HG03064 (cell line): ENCODE measurements at regions not wholly inside any gene's neighbourhood (a gene's known extent, or its start where the extent isn't known, plus 50 kb on each side); places are given as distances from the start of the nearest gene placed in this dataset.
"Not testable (repeated sequence)": the region's sequence is repeated elsewhere in the genome, so short reads cannot be mapped to it uniquely, and the experiment has no call there.

Experiments used
- ATAC-seq: cut with Tn5 transposase; IDR thresholded peaks from one replicate; pipeline ENCODE4 v1.9.1; 2021; ENCODE audit warnings: low read depth; ENCODE audit not compliant: unreplicated experiment

DNA sequence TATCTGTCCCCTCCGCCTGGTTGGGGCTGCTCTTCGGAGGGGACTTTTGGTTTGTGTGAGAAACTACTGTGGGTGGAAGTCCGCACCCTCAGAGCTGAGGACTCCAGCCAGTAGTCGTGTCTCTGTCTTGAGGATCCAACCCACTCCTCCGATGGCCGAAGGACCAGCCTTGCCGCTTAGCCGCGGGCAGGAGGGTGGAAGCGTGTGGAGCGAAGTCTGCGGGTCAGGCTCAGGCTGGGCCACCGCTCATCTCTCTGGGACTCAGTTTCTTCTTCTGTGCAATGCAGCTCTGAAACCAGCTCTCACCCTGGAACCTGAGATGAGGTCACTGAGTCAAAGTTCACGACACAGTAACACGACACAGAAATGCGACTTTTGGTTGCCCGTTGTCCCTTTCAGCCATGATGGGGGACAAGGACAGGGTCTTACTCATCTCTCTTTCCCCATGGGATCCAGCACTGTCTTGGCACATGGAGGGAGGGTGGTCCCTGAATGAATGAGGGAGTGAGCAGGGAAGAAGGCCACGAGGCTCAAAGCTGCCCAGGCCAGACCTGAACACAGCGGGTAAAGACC is 133.3 kb upstream of the PODXL start:
- no peak for ATAC-seq

DNA sequence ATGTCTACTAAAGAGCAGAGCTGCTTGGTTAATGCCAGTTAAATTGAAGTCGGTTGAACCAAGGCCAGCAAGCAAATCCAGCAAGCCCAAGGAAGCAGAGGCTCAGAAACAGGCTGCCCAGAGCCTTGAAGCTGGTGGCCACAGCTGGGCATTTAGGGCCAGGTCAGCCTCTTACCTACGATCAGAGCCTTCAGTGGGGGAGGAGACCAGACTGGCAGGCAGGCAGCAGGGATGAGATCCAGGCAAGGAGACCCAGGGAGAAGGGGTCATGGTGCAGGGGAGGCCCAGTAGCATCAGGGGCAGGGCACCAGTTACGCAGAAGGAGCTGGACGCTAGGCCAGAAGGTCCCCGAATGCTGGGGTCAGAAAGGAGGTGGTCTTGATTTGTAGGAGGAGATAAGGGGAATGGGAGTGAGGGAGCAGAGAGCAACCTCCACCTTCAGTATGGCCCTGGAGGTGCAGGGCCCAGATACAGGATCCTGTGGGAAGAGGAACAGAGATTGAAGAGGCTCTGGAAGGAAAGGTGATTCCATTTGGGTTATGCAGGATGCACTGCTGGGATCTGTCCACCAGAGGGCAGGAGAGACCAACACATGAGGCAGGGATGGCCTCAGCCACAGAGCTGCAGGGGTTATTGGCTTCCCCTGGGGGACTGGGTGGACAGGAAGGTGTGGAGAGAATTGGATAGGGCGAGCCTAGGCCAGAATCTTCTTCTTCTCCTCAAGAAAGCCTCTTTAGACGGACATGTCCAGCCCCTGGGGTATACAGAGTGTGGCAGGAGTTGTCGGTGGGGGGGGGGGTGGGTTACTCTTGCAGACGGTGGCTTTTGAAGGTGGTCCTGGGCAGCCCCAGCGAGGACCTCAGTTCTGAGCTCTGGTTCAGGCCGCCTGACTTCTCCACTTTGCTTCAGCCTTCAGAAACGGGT is 132.6 kb upstream of the PODXL start:
- peak; percentile 68 for ATAC-seq

DNA sequence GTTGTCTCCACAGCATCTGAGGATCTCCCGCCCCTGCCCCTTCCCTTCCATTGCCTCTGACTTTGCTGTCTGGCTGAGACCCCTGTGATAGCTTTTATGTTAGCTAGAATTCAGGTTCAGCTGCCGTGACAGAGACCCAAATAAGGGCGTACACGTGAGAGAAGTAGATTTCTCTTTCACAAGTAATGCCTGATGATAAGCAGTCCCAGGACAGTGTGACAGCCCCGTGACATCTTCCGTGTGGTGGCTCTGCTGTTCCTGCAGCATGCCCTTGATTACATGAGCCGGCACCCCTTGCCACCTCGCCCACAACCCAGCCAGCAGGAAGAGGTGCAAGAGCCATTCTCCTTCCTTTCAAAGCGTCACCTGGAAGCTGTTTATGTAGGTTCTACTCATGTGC is 130.9 kb upstream of the PODXL start:
- no peak for ATAC-seq

DNA sequence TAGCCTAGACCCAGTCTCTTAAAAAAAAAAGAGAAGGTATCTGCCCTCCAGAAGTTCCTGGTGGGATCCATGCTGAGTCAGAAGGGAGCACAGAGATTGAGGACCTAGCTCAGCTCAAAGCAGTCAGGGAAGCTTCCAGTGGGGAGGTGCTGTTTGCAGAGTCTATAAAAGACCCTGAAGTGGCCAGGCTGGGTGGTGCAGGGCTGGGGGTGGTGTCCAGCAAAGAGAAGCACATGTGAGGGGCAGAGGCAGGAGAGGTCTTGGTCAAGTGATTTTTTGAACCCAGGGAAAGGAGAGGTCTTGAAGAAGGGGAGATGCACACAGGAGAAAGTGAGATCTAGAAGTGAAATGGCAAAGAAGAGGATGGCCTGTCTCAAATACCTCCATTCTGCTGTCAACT is 130.4 kb upstream of the PODXL start:
- no peak for ATAC-seq

DNA sequence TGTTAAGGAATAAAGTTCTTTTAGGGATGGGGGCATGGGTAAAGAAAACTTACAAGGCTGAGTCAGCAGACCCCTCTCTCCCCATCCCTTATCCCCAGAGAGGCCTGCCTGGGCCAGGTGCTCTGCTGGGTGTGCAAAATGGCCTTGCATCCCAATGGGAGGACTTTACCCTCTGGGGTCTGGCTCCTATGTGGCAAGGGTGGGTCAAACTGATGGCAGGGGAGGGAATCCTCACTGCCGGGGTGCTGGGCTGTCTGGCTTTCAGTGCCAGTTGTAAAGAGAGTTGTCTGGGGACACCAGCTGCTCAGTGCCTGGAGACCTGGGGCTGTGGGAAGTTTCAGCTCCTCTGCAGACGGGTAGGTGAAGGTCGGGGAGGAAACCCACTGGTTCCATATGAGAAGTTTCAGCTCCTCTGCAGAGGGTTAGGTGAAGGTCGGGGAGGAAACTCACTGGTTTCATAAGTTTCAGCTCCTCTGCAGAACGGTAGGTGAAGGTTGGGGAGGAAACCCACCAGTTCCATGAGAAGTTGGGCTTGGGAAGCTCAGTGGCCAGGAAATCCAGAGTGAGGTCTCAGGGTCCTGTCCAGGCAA is 127.2 kb upstream of the PODXL start:
- no peak for ATAC-seq

DNA sequence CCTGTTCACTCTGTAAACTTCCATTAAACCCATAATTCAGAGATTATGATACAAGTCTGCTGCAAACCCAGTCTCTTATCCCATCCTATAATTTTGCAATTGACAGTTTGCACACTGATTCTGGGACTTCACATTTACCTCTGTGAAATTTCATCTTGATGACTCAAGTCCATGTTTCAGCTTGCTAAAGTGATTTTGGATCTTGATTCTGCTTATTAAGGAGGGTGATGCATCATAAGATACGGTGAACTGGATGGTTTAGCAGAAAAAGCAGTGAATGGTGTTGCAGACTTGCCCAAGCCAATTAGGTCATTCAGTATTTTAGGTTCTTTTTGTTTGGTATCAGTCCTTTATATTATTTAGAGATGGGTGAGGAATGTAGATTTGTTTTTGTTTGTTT is 125.5 kb upstream of the PODXL start:
- ATAC-seq, result no peak

DNA sequence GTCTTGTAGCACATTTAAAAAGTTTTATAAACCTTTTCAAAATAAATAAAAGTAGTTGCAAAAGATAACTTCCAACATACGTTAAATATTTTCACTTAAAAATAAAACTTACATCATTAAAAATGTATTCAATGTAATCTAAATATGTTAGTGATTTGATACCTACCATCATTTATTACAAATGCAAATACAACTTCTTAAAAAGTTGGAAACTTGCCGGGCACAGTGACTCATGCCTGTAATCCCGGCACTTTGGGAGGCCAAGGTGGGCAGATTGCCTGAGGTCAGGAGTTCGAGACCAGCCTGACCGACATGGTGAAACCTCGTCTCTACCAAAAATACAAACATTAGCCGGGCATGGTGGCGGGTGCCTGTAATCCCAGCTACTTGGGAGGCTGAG is 122.6 kb upstream of the PODXL start:
- not testable (repeated sequence) for ATAC-seq

DNA sequence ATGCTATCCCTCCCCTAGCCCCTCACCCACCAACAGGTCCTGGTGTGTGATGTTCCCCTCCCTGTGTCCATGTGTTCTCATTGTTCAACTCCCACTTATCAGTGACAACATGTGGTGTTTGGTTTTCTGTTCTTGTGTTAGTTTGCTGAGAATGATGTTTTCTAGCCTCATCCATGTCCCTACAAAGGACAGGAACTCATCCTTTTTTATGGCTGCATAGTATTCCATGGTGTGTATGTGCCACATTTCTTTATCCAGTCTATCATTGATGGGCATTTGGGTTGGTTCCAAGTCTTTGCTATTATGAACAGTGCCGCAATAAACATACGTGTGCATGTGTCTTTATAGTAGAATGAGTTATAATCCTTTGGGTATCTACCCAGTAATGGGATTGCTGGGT is 120.4 kb upstream of the PODXL start:
- not testable (repeated sequence) for ATAC-seq

DNA sequence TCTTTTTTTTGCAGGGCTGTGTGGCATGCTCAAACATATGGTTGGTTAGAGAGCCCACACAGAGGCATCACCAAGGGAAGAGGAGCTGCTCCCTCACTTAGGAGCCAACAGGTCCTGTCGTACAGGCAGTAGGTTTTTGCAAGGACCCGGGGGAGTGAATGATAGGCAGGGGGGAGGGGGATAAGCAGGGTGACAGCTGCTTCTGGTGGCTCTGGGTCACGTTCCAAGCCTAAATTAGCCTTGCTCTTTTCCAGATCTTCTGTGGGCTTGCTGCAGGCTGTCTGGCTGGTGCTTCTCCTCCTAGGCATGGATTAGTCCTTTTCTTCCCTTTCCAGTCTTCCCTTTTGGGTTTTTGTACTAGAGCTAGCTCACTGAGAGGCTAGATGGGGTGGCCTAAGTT is 117.7 kb upstream of the PODXL start:
- no peak for ATAC-seq

DNA sequence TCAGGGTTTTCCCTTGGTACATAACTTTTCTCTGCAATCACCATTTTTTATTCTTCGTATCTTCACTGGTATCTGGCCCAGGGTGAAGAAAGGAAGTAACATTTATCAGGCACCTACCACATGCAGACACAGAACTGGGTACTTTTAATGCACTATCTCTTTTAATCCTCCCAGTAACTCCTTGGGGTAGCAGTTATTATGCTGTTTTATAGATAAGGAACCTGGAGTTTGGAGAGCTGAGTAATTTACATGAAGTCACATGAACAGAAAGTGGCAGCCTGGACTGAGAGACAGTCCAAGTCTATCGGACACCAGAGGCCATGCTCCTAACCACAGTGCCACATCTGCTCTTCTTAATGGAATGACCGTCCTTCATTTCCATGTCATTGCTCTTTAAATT is 117.1 kb upstream of the PODXL start:
- no peak for ATAC-seq

DNA sequence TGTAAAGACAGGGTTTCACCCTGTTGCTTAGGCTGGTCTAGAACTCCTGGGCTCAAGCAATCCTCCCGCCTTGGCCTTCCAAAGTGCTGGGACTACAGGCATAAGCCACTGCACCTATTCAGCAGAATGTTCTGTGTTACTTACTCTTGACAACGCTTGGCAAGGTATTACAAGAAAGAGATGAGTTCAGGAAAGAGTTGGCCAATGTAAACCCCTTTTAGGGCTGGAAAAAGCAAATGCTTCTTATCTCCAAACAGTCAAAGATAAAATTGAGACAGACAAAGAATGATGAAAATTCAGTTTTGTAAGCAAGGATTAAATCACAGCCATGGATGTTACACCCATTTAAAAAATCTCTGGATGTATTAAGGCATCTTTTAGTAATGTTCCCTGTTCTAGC is 114.0 kb upstream of the PODXL start:
- ATAC-seq, result no peak

DNA sequence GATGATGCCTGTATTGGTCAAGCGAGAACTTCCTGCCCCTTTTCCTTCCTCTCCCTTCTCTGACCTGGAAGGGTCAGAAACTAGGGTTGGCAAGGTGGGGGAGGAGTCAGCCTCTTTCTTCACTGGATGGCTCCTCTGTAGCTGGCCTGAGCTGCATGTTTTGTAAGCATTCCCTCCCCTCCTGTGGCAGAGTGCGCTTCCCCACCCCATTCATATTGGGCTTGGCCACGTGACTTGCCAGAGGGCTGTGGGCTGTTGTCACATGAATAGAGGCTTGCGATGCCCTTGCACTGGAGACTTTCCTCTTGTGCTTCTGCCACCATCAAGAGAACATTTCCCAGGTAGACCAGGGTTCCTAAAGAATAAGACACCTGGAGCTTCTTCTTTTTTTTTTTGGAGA is 111.3 kb upstream of the PODXL start:
- ATAC-seq, result no peak

DNA sequence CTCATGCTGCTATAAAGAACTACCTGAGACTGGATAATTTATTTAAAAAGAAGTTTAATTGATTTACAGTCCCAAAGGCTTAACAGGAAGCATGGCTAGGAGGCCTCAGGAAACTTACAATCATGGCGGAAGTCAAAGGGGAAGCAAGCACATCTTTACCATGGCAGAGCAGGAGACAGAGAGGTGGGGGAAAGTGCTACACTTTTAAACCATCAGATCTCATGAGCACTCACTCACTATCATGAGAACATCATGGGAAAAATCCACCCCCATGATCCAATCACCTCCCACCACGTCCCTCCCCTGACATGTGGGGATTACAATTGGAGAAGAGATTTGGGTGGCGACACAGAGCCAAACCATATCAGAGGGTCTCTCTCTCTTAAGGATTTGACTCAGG is 108.6 kb upstream of the PODXL start:
- no peak for ATAC-seq

DNA sequence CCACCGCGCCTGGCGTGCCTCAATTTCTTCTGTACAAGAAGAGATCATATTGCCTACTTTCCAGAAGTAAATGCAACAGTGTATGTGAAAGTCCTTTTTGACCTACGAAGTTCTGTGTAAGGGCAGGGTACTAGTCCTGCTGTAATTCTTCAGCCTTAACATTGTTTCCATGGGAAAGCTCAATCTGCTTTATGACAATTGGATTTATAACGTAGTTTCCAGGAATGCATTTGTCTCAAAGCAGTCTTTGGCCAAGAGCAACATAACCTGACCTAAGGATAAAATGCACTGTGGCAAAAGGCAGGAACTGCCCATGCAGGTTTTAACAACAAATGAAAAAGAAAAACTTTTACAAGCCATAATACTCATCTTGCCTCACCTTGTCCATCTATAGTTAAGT is 108.1 kb upstream of the PODXL start:
- no peak for ATAC-seq

DNA sequence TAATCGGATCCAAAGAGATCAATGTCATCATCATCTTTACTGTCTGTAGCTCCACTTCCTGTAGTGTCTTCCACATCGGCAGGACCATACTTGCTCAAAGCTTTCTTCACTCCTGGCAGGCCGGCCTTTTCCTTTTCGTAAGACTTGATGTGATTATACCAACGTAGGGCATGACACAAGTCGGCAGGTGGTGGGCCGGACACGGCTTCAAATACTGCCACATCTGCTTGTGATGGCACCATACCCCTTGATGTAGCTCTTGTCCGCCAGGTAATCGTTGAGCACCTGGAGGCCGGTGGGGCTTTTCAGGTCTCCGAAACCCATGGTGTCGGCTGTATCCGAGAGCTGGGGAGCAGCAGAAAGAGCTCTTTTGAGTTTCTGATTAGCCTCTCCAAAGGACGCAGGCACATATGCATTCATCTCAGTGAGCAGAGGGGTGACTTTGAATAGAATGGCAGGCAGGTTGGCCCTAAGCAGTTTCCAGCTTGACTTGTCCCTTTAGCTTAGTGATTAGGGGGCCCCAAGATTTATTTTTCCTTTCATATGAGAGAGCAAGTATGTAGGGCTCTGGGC is 106.0 kb upstream of the PODXL start:
- not testable (repeated sequence) for ATAC-seq

DNA sequence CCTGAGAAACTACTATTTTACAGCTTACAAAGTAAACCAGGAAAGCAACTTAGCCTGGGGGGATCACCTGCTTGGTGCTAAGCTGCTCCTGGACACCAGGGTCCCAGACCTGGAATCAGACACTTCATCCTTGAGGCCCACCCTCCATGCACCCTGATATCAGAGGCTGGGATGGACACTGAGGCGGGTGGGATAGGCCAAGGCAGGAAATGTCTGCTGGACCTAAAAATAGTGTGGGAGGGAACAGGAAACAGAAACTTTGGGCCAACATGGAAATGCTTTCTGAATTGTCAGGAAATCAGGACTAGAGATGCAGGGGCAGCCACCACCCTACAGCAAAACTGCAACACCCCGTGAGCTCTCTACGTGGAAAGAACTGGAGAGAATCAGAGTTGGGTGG is 101.5 kb upstream of the PODXL start:
- ATAC-seq, result no peak

DNA sequence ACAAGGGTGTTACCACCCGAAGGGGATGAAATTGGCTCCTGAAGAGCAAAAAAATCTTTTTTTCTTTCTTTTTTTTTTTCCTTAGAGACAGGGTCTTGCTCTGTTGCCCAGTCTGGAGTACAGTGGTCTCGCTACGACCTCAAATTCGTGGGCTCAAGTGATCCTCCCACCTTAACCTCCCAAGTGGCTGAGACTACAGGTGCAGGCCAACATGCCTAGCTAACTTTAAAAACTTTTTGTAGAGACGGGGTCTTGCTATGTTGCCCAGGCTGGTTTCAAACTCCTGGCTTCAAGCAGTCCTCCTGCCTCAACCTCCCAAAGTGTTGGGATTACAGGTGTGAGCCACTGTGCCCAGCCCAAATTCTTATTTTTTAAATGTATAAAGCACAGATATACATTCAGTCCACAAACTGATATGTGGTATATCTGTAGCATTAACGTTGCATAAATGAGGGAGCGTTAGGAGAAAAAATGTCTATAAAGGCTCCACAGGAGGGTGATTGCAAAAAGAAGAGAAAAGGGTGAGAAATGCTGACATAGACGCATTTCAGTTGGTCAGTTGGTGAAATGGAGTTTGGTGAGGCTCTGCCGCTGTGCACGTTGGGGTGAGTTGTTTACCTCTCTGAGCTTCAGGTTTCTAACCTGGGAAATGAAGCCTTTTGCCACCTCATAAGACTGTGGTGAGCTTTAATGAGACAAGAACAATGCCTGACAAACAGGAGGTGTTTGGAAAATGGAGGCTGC is 100.7 kb upstream of the PODXL start:
- ATAC-seq, result no peak

DNA sequence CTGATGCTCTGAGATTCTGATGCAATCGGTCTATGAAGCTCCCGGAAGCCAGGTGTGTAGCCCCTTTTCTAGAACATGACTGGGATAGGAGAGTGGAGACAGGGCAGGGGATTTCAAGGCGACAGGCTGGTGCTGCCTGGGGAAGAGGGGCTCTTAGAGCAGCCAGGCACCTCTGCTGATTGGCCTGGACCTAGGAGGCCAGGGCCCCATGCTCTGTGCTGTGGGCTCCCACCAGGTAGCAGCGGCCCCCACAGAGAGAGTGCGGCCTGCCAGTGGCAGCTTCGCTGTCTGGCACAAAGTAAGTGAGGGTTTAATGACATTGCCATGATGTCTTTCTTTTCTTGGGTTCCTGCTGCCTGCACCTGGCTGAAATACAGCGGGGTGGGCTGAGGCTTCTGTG is 99.4 kb upstream of the PODXL start:
- ATAC-seq, result no peak

DNA sequence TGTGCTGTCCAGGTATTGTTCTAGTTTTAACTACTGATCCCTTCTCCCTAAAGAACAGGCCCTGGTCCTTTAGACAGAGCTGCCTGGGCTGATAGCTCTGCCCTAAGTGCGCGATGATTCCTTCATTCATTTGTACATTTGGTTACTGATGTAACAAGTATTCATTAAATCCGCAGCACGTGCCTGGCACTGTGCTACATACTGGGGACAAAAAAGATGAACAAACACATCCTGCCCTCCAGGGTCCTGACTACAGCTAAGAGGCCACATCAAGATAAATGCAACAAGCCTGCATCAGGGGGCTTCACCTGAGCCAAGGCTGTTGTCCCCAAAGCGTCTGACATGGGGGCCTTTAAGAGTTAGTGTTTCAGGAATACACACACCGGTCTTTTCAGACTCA is 99.0 kb upstream of the PODXL start:
- no peak for ATAC-seq

DNA sequence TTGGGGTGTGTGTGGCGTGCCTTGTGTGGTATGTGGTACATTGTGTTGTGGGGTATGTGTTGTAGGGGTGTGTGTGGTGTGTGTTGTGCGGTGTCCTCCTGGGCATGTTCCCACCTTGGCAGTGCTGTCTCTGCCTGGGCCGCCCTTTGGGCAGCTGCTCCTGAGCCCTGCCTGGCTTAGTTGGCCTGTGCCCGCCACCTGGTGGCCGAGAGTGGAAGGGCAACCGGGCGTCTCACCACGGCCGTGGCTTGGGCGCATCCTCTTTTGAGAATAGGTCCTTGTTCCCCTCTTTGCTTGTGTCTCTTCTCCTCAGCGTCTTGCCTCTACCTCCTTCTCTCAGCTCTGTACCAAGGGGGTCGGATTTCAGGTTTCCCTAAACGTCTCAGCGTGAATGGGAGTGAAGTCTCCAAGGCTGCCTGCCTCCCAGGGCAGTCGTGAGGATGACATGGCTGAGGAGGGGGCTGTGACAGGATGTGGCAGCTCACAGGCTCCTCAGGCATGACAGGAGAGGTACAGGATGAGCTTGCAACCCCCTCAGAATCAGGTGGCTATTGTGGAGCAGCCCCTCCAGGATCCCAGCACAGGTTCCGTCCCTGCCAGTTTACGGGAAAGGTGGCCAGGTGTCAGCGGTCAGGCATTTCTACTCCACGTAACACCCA is 98.4 kb upstream of the PODXL start:
- ATAC-seq, result no peak

DNA sequence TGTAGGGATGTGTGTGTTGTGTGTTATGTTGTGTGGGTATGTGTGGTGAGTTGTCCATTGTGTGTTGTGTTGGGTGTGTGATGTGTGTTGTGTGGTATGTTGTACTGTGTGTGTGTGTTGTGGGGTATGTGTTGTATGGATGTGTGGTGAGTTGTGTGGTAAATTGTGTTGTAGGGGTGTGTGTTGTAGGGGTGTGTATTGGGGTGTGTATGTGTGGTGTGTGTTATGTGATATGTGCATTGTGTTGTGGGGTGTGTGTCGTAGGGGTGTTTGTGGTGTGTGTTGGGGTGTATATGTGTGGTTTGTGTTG is 97.8 kb upstream of the PODXL start:
- ATAC-seq, result no peak
